Hepatocyte (in vitro differentiated cells): ENCODE measurements at regions not wholly inside any gene's neighbourhood (a gene's known extent, or its start where the extent isn't known, plus 50 kb on each side); places are given as distances from the start of the nearest gene placed in this dataset.

Experiments used
- EZH2 ChIP-seq: fragments of 200-600 bp; sonication (generic); IDR thresholded peaks from 2 replicates; pipeline ENCODE4 v1.6.1; 2016; ENCODE audit warnings: antibody characterized with exemption, mild to moderate bottlenecking, borderline replicate concordance
- TF ChIP-seq, protein P1 (sequence below): fragments of 200-600 bp; sonication (generic); IDR thresholded peaks from 2 replicates; pipeline ENCODE4 v1.5.1; 2016; ENCODE audit warnings: antibody characterized with exemption, mild to moderate bottlenecking; ENCODE audit not compliant: poor library complexity

DNA sequence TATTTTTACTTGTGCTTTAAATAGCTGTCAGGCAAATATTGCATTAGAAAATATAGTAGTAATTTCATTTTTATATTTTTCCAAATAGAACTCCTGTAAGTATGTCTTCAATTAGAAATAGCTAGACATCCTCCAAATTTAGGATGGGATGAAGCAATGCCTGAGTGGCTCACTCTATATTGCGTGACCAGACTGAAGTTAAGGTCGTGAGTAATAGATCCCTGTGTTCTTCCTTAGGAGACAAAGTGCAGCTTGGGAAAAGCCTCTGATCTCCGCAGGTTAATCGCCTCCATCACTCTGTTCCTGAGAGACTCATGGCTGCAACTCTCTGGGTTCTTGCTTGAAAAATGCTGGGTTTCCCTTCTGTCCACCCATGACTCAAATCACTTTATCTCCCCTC is 484.8 kb upstream of the ANKRD30A start:
- TF ChIP-seq, protein P1, sequence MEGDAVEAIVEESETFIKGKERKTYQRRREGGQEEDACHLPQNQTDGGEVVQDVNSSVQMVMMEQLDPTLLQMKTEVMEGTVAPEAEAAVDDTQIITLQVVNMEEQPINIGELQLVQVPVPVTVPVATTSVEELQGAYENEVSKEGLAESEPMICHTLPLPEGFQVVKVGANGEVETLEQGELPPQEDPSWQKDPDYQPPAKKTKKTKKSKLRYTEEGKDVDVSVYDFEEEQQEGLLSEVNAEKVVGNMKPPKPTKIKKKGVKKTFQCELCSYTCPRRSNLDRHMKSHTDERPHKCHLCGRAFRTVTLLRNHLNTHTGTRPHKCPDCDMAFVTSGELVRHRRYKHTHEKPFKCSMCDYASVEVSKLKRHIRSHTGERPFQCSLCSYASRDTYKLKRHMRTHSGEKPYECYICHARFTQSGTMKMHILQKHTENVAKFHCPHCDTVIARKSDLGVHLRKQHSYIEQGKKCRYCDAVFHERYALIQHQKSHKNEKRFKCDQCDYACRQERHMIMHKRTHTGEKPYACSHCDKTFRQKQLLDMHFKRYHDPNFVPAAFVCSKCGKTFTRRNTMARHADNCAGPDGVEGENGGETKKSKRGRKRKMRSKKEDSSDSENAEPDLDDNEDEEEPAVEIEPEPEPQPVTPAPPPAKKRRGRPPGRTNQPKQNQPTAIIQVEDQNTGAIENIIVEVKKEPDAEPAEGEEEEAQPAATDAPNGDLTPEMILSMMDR = no peak
- no peak for TF ChIP-seq EZH2
